NCI-H2029 (cell line): ENCODE measurements at regions not wholly inside any gene's neighbourhood (a gene's known extent, or its start where the extent isn't known, plus 50 kb on each side); places are given as distances from the start of the nearest gene placed in this dataset.

Experiments
- DNase-seq: peaks from one replicate; lab custom pipeline; 2025; lab: John Stamatoyannopoulos, UW

DNA sequence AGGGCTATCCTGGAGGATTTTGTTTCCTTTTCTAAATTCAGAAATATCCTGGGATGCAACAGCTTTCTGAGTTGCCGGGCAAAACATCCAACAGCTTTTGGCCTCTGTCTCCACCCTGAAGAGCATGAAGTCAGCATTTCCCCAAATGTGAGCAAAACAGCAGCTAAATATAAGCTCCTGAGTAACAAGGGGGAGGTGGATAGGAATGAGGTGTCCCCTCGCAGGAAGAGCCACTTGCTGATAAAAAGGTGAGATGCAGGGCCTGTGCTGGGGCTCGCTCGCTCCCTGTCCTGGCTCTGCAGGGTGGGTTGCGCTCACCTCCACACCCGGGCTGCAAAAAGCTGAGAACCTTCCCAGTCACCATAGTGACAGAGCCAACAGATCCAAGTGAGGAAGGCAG, 264.3 kb downstream of the ZEB1 start:
- no peak for DNase-seq

DNA sequence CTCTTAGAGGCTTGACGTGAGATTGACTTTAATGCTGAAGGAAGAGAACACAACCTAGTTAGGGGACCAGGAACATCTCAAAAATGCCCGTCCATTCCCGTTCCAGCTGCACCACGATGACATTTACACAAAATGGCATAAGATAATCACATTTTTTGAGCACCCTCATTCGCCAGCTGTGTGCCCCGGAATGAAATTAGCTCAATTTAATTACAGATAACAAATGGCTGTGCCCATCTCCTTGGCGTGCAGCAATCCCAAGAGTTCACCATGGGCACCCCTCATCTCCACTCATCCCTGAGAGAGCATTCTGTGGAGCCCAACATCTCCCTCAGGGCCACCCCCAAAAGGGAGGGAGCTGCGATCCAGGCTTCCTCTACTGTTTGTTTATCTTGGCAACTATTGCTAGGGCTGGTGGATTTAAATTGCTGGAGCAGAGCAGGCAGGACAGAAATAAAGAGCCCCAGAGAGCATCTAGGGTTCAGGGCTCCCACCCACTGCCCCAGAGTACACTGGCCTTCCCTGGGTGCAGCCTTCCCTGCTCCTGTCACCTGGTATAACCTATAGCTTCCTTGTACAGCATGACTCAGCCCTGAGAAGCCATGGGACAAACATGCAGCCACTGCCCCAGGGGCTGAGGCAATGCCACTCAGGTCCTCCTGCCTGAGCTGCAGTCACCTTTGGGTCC, 263.5 kb downstream of the ZEB1 start:
- DNase-seq: no peak

DNA sequence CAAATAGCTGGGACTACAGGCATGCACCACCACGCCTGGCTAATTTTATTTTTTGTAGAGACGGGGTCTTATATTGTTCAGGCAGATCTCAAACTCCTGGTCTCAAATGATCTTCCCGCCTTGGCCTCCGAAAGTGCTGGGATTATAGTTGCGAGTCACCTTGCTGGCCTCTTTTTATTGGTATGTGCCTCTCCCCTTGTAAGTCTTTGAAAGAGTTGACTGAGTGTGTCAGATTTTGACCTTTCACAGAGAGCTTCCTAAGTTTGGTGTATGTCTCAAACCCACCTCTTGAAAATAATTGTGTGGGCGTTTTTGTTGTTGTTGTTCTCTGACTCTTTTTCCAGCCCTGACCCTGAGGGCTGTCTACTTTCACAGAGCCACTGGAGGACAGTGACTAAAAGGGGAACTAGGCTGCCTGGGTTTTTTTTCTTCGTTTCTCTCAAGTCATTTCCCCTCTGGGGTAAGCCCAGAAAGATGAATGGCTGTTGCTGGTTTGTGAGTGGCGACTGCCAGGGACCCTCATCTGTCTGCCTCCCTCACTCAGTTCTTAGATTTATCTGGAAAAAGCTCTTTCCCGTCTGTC, 262.8 kb downstream of the ZEB1 start:
- no peak for DNase-seq

DNA sequence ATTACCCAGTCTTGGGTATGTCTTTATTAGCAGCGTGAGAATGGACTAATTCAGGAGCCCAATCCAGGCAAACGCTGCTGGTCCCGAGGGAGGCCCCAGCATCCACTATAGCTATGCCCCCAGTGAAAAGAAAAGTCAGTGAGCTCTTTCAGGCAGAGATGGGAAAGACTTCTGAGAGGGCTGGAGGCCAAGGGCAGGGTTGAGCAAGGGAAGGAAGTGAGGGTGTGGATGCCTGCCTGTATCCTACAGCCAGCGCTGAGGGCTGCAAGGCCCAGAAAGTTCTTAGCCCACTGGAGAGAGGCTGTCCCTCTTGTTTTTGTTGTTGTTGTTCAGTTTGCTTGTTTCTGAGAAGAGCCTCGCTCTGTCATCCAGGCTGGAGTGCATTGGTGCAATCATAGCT, 261.6 kb downstream of the ZEB1 start:
- DNase-seq: no peak
